ENCODE measurements at regions not wholly inside any gene's neighbourhood (a gene's known extent, or its start where the extent isn't known, plus 50 kb on each side); places are given as distances from the start of the nearest gene placed in this dataset.

GRCh38 chr5:124801551-124801950 lies 55.1 kb upstream of the ZNF608 start:
- TF ChIP-seq, protein P1, sequence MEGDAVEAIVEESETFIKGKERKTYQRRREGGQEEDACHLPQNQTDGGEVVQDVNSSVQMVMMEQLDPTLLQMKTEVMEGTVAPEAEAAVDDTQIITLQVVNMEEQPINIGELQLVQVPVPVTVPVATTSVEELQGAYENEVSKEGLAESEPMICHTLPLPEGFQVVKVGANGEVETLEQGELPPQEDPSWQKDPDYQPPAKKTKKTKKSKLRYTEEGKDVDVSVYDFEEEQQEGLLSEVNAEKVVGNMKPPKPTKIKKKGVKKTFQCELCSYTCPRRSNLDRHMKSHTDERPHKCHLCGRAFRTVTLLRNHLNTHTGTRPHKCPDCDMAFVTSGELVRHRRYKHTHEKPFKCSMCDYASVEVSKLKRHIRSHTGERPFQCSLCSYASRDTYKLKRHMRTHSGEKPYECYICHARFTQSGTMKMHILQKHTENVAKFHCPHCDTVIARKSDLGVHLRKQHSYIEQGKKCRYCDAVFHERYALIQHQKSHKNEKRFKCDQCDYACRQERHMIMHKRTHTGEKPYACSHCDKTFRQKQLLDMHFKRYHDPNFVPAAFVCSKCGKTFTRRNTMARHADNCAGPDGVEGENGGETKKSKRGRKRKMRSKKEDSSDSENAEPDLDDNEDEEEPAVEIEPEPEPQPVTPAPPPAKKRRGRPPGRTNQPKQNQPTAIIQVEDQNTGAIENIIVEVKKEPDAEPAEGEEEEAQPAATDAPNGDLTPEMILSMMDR (IDR thresholded peaks at IDR 0.05): no peak
- TF ChIP-seq POLR2AphosphoS5 (IDR thresholded peaks at IDR 0.05): no peak
- TF ChIP-seq POLR2A (IDR thresholded peaks at IDR 0.05): no peak

Data from suprapubic skin (tissue), 4 donors.